GM11168 (cell line): ENCODE measurements at regions not wholly inside any gene's neighbourhood (a gene's known extent, or its start where the extent isn't known, plus 50 kb on each side); places are given as distances from the start of the nearest gene placed in this dataset.

Source experiments
- in situ Hi-C: fragments of 300-500 bp; cut with MboI; formaldehyde crosslinking; loops from one replicate; pipeline ENCODE4 v1.12.0; 2022; ENCODE audit warnings: low sequenced_read_pairs; ENCODE audit not compliant: unreplicated experiment

- in situ Hi-C loops, result no loop called here
Measured at GRCh38 chr22:27028093-27028492, 370.7 kb downstream of the MIAT start.

DNA sequence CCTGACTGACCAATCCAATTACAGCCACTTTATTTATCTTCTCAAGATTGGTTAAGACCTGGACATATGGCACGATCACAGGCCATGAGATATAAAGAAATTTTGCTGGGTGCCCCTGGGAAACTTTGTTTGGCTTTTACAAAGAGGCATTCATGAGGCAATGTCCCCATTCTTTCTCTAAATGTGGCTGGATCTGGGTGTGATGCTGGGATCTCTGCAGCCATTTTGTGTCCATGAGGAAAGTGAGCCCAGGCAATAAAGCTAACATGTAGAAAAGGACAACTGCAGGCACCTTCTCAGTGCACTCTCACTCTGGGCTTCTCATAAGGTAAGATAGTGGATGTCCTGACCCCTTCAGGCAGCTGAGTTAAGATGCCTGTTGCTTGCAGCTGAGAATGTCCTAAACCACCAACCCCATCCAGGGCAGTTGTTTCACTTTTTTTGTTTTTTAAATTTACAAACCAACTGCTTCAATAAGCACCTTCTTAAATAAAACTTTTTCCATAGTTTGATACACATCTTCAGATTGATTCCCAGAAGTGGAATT, 372.3 kb downstream of the MIAT start:
- in situ Hi-C loops, result no loop called here

- in situ Hi-C loops, result no loop called here
Measured at GRCh38 chr22:27032091-27032761, 374.8 kb downstream of the MIAT start.

DNA sequence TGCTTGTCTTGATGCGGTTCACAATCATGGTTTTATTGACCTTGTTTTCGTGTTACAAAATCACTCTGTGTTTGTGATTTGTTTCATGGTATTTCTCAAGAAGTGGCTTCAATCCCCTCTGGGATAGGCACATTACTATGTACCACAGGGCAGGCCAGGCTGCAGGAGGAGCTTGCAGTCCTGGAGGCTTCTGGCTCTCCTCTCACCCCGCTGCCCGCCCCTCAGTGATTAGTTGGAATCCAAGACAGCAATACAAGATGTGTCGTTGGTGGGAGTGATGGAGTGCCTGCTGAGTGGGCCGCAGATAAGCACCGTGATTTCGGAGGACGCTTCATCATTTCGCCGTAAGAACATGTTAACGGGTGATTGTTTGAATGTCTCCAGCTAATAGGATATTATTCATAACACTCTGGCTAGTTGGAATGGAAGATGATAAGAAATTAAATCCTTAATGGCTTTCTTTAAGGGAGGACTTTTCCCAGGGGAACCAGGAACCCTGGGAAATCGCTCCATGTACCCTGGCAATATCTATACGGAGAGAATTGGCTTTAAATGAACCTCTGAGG, 384.4 kb downstream of the MIAT start:
- in situ Hi-C loops, result no loop called here

GRCh38 chr22:27043262-27043661, 385.9 kb downstream of the MIAT start:
- in situ Hi-C loops, result no loop called here

- in situ Hi-C loops, result no loop called here
Measured at GRCh38 chr22:27045103-27045947, 387.9 kb downstream of the MIAT start.

- in situ Hi-C loops, result no loop called here
Measured at GRCh38 chr22:27046086-27046485, 388.7 kb downstream of the MIAT start.

GRCh38 chr22:27046603-27047002, 389.2 kb downstream of the MIAT start:
- in situ Hi-C loops, result no loop called here

GRCh38 chr22:27050771-27051170, 393.4 kb downstream of the MIAT start:
- in situ Hi-C loops, result no loop called here

DNA sequence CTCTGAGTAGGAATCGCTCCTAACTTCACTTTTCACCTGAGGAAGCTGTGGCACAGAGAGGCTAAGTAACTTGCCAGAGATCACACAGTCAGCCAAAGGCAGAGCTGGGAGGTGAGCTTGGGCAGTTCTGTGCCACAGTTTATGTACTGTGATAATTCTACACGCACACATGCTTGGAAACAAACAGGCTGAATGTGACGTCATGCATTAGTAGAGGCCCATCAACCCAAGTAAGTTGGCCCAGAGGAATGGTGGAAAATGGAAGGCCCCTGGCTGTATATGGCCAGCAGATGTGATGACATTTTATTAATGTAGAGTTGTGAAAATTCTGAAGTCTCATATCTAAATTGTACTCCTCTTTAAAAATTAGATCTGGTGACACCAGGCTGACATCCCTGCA, 394.0 kb downstream of the MIAT start:
- in situ Hi-C loops, result no loop called here

- in situ Hi-C loops, result no loop called here
Measured at GRCh38 chr22:27057717-27058116, 400.3 kb downstream of the MIAT start.

DNA sequence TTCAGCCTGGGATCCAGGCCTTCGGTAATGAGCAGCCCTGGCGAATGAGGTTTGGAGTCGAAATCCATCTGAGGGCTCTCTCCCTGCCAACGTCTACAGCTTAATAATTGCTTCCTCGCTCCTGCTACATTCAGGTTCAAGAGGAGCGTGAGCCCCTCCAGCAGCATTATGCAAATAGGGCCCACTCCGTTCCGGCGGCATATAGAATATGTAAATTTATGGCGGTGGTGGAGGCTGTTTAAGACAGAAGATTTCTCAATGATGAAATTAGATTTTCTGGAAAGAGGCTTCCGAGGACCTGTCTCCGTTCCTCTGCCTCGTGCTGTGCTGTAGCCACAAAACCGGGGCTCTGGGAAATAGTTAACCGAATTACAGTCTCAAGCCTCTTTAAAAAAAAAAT, 402.8 kb downstream of the MIAT start:
- in situ Hi-C loops, result no loop called here

- in situ Hi-C loops, result no loop called here
Measured at GRCh38 chr22:27062910-27063309, 405.5 kb downstream of the MIAT start.

GRCh38 chr22:27063406-27063805, 406.0 kb downstream of the MIAT start:
- in situ Hi-C loops, result no loop called here

GRCh38 chr22:27063841-27064240, 406.5 kb downstream of the MIAT start:
- in situ Hi-C loops, result no loop called here

GRCh38 chr22:27064386-27064785, 407.0 kb downstream of the MIAT start:
- in situ Hi-C loops, result no loop called here

DNA sequence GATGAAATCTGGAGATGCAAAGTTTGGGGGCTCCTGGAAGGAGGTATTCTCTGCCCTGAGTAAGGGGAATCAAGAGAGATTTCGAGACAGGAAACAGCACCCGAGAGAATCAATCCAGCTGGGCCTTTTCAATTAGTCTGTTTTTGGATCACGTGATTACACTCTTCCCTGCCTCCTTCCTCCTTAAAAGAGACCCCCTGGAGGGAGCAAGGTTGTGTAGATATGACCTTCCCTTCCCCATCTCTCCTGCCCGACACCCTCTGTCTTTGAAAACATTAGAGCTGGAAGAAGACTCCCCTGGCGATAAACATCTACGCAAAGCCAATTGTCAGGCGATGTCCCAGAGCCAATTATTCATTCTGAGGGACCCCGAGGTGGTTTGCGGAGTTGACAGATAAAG, 407.9 kb downstream of the MIAT start:
- in situ Hi-C loops, result no loop called here

DNA sequence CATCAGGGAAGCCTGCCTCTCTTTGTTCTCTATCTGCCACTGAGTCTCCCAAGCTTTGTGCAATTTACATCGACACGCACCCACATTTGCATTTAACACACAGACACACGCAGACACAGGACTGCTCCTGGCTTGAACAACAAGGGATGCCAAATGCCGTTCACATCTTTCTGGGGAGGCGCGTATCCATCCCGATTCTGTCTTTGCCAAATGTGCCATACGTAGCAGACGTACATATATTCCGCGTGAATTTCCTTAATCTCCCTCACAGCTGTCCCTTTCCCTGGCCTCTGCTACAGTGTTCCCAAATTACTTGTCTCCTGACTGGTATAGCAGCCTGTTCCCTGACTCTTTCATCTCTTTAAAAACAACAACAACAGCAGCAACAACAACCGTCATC, 409.5 kb downstream of the MIAT start:
- in situ Hi-C loops, result no loop called here

GRCh38 chr22:27068121-27068520, 410.7 kb downstream of the MIAT start:
- in situ Hi-C loops, result no loop called here

DNA sequence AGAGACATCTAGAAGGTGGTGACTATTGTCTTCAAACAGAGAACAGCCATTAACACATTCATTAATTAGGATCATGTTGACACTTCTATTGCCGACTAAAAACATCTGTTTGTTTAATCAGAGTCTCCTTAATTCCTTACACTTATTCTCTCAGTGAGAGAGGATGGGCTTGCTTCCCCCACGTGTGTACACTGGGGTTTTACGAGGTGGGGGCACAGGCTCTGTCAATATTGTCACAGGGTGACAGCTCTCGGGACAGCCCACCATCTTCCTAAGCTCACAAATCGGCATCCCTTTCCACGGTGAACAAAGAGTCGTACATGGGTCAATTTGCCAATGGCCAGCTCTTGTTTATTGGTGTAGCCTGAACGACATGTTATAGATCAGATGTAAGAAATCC, 413.2 kb downstream of the MIAT start:
- in situ Hi-C loops, result no loop called here
